HG03439 (cell line): ENCODE measurements at regions not wholly inside any gene's neighbourhood (a gene's known extent, or its start where the extent isn't known, plus 50 kb on each side); places are given as distances from the start of the nearest gene placed in this dataset.

Source experiments
- ATAC-seq: cut with Tn5 transposase; IDR thresholded peaks from one replicate; pipeline ENCODE4 v1.9.1; 2021; ENCODE audit warnings: mild to moderate bottlenecking, moderate library complexity; ENCODE audit not compliant: unreplicated experiment

DNA sequence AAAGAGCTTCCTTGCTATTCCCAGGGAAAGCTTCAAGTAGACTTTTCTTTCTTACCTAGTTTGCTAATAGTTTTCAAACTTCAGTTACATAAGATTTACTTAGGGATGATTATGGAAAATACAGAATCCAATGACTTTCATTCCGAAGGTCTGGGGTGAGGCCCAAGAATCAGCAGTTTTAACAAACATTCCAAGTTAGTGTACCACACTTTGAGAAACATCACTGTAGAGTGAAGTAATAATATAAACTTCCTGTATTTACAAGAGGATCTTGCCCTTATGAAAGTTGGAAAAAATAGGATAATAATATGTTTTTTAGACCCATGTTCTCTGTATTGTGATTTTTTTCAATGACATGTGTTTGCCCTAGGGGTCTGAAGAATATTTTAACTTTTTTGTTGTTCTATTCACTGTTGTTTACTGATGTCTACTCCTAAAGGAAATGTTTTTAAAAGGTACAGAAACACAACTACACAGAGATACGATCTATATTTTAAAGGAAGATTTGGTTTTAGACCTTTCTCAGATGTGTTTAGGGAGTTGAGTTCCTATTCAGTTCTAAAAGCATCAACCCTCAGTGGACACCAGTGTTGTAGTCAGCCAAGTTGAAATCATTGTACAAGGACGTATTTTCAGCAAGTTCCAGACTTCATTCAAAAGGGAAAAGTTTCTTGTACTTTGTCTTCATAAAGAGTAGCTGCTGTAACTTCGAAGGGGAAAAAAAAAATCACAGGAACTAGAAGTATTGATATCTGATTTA is 295.8 kb upstream of the SLC7A11 start:
- no peak for ATAC-seq

DNA sequence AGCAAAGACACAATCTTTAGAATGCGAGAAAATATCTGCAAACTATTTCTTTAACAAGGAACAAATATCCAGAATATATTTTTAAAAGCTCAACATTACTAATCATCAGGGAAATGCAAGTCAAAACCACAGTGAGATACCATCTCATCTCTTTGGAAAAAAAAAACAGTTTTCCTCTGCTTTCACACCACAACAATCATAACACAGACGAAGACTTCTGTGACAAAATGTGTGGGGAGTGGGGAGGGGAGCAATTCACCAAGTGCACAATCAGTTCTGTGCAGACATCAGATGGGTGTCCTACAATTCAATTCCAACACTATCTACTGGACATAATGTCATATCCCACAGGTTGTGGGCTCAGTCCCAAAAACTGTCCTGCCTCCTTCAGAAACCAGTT is 293.2 kb upstream of the SLC7A11 start:
- ATAC-seq = no peak

GRCh38 chr4:138522366-138522765 is 280.2 kb upstream of the SLC7A11 start:
- ATAC-seq = peak; percentile 70

DNA sequence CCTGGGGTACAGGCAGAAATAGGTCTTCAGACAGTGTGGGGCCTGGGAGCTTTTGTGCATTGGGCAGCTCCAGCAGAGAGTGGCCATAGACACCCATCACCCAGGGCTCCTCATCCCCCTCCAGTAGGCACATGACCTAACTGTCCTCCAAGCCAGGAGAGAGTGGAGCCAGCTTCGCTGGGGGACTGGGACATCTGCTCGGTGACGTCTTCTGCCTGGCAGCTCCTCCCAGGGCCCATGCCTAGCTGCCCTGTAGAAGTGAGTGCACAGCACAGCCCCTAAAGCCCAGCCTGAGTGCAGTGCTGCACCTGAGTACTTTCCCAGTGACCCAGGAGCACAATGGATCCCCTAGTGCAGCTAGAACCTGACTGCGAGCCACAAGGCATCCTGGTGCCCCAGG is 279.7 kb upstream of the SLC7A11 start:
- ATAC-seq = no peak

GRCh38 chr4:138519436-138519835 is 277.3 kb upstream of the SLC7A11 start:
- ATAC-seq = no peak

DNA sequence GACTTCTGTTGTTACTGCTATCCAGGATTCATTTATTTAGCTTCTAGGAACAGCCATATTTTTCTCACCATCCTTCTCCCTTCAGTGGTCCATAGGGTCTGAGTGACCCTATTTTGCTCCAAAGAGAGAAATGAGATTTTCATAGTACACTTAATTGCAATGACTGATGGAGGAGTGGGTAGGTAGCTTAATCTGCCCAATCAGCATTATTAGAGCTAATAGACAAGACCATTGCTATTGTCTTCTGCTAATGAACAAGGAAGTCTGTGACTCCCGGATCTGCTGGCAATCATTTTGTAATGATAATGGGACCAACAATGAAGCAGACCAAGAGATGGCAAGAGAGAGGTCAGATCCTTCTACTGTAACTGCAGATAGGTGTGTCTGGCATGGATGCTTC is 271.4 kb upstream of the SLC7A11 start:
- ATAC-seq = no peak

GRCh38 chr4:138512756-138513155 is 270.6 kb upstream of the SLC7A11 start:
- ATAC-seq = no peak

GRCh38 chr4:138510053-138510452 is 267.9 kb upstream of the SLC7A11 start:
- no peak for ATAC-seq

DNA sequence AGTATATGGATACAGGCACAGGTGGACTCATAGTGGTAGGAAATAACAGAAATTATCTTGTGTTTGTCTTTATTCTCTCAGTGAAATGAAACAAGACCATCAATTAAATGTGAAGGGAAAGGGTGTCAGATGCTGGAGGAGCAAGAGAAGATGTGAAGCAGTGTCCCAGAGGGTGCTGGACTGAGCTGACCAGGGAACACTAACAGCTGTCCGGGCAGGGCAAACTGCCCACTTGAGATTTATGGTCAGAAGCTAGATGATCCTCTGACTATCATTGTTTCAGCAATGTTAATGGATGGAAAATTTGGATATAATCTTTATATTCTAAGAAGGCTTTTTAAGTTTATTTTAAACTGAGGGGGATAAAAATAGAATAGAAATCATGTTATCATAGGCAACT is 267.2 kb upstream of the SLC7A11 start:
- no peak for ATAC-seq

DNA sequence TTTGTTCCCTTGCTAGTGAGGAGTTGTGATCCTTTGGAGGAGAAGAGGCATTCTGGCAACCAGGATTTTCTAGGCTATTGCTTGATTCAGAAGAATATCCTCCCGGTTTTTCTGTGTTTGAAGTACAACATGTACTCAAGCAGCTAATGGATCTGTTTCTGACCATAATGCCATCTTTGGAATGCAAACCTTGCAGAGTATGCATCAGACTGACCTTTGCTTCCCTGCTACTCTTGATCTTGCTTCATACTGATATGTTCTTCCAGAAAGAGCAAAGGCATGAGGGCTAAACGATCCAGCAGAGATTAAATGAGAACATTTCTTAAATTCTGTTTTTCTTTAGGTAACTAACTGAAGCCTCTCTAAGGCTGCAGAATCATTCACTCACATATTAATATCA is 265.4 kb upstream of the SLC7A11 start:
- no peak for ATAC-seq

- no peak for ATAC-seq
Observed at GRCh38 chr4:138501614-138502013, 259.5 kb upstream of the SLC7A11 start.

- no peak for ATAC-seq
Observed at GRCh38 chr4:138500869-138501268, 258.7 kb upstream of the SLC7A11 start.

- ATAC-seq = no peak
Observed at GRCh38 chr4:138499627-138500026, 257.5 kb upstream of the SLC7A11 start.

GRCh38 chr4:138494931-138495330 is 252.8 kb upstream of the SLC7A11 start:
- no peak for ATAC-seq

DNA sequence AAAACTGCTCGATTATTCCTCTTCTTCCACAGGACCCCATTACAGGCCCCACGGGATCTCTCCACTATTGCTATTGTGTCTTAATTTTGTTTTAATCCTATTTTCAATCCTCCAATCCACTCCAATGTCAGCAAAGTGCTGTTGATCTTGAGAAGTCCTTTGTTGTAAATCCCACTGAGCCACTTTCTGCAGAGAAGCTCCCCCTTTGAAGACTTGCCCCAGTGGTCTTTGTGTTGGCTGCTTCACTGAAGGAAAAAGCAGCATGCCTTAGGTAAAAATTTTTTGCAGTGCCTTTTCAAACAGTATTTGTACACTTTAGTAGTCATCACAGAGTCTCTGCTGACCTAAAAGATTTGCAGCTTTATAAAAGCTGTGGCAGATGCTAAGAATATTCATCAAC is 252.0 kb upstream of the SLC7A11 start:
- ATAC-seq = no peak

DNA sequence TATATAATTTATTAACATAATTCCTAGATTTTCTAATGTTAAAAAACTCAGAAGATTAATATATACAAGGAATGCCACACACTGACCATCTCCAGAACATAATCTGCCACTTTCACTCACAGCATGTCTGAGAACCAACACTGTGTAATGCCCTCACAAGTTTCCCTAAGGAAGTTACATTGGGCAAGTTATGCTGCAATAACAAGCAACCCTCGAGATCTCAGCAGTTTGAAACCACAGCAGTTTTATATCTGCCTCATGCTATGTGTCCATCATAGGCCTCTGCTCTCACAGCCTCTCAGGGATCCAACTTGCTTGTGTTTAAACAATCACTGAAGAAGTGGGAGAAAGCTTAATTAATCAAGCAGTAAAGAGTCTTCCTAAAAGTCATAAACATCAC is 250.0 kb upstream of the SLC7A11 start:
- ATAC-seq = no peak

DNA sequence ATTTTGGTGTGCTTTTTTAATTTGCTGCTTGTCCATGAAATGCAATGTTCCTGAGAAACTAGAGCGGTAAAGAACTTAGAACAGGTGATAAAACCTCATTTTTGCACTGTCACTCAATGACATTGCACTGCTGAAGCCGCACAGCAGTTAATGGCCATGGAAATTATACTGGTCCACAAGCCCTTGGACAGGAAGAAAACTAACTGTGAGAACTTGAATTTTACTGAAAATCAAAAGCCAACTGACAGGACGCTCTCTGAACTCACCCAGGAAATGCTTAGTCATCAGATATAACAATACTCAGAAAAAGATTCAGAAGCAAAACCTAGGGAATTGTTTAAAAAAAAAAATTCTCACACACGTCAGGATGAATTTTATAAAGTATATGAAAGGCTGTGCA is 246.4 kb upstream of the SLC7A11 start:
- no peak for ATAC-seq

GRCh38 chr4:138487670-138488069 is 245.5 kb upstream of the SLC7A11 start:
- no peak for ATAC-seq

DNA sequence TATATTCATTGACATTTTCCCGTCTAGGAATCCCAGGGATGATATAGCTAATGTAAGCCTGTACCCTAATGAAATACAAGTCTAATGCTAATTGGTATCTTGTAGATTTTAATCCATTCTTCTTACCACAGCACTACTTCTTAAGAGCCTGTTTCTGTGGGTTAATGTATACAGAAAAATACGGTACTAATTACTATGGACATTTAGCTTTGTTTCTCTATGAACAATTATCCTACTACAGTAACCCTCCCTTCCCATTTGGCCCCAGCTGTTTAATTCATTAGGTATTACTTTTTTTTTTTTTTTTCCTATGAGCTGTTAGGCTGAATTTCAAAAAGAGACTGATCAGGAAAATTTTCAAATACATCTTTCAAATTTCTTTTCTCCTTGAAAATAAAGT is 245.1 kb upstream of the SLC7A11 start:
- ATAC-seq = no peak

DNA sequence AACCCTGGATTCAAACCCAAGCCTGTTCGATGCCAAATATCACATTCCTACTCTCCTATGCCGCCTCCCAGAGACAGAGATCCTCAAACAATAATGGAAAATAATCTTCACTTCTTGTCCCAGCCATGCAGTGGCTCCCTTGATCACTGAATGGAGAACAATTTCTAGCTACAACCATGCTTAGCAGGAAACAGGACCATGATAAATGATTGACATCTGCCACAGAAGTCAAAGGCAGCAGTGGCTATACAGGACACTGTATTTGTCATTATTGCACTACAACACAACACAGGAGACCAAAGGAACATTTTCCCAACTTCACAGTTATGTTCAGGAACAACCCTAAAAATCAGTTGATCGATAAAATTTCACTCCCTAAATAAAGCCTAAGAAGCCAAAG is 243.3 kb upstream of the SLC7A11 start:
- ATAC-seq = no peak

DNA sequence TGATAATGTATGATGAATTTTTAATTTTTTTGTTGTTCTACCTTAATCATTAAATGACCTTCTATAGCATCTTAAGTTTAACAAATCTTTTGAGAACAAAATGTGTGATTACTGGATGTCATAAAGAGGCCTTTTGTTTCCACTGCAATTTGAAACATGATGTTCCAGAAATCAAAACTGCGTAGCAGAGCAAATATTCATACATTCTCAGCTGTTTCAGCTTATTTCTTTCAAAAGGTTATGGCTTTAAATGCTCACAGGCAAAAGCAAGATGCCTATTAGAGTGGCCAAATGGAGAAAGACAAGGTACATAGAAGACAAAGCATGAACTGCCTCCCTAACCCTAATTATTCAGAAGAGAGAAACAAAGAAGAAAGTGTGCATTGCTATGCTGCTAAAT is 233.0 kb upstream of the SLC7A11 start:
- no peak for ATAC-seq

- ATAC-seq = no peak
Observed at GRCh38 chr4:138473339-138473738, 231.2 kb upstream of the SLC7A11 start.
